Activated CD4-positive, CD25-positive, alpha-beta regulatory T cell treated with anti-CD3 and anti-CD28 coated beads, Interleukin-2, amount 50 U/mL, for 24 hours (primary cell): ENCODE measurements at regions not wholly inside any gene's neighbourhood (a gene's known extent, or its start where the extent isn't known, plus 50 kb on each side); places are given as distances from the start of the nearest gene placed in this dataset.
"Not testable (repeated sequence)": the region's sequence is repeated elsewhere in the genome, so short reads cannot be mapped to it uniquely, and the experiment has no call there.

ENCODE experiments used
- ATAC-seq, 2 donors: fragments of 150-1000 bp; cut with Tn5 transposase; one replicate each; pipeline ENCODE4 v1.10.0; 2021; ENCODE audit warnings: mild to moderate bottlenecking in 1 of 2, moderate library complexity in 1 of 2

DNA sequence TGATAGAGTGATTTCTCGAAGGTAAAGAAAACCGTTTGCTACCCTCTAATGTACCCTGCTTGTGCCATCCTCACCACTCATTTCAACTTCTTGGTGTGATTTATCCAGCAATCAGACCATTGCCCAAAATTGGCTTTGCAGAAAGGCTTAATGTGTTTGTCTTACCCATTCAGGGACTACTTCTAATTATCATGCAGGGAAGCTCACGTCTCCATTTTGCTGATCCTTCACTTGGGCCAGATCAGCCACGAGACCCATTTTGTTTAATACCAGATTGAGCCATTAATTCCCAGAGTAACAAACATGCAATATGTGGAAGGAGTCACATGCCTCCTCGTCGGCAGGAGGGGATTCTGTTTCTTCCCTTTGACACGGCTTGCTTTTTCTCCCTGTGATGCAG, 51.1 kb upstream of the CRY1 start:
- ATAC-seq, result no peak

DNA sequence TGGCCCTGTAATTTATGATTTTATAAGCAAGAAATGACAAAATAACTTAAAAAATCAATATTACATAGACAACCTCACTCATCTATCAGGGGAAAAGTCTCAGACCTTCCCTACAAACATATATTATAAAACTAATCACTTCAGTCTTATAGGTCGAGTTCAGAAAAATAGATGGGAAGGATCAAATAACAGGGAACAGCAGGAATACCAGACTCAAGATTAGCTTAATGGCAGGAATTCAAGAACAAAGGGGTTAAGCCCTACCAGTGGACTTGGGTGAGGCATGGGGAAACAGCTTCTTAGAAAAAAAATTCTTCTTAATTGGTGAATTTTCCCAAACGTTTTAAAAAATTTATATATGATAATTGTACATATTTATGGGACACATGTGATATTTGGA, 51.6 kb upstream of the CRY1 start:
- no peak for ATAC-seq

DNA sequence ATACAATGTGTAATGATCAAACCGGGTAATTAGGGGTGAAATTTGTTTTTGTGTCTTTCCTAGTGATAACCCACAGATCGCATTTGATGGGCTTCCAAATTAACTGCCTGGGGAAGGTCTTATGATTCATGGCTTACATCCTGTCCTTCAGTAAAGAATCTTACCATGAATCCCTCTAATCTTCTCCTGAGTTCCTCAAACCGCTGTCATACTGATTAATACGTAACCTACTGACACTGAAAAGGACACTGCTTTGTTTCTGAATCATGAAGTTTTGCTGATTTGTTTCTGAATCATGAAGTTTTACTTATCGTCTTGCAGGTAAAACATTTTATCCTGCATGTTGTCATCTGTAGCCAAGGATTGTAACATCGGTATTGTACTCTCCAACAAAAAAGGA, 52.0 kb upstream of the CRY1 start:
- no peak for ATAC-seq

DNA sequence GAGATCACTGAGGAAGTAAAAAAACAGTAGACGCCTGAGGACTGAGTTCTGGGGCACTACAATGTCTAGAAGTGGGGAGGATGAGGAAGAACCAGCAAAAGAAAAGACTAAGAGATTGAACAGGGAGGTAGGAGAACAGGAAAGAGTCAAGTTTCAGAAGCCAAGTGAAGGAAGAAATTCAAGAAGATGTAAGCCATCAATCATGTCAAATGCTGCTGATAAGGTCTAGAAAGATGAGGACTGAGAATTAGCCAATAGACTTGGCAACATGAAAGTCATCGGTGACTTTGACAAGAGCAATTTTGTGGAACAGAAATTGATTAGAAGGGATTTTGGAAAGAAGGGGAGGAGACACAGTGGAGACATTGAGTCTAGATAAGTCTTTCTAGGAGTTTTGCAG, 54.8 kb upstream of the CRY1 start:
- ATAC-seq, result no peak

DNA sequence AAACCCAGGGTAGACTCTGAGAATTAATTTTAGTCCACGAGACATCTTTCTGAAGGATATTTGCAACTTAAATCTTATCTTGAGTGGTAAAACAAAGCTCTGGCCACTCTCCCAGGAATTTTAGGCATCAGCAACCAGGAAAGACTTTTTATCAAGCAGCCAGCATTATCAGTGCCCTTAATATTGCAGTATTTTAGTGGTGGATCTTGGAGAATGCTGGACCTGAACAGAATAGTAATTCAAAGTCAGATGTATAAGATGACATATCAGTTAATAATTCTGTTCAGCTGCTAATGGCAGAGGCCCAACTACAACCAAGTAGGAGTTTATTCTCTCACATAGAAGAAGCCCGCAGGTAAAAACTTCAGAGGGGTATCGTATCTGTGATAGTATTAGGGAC, 59.0 kb upstream of the CRY1 start:
- ATAC-seq, result no peak

DNA sequence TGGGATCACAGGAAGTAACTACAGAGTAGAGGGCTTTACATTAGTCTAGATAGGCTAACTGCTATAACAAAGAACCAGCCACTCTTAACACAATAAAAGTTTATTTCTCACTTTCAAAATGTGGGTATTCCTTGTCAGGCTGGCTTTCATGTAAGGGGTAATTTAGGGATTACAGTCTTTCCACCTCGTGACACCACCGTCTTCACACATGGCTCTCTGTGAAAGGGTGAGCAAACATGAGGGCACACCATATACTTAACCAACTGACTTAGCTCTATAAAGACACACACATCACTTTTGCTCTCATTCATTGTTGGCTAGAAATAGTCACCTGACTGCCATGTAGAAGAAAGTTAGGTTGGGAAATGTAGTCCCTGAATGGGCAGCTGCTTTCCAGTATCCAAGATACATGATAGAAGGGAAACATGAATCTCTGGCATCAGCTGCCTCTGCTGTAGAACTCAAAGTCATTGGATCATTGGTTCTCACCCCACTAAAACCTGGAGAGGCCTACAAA, 66.1 kb upstream of the CRY1 start:
- ATAC-seq, result no peak

DNA sequence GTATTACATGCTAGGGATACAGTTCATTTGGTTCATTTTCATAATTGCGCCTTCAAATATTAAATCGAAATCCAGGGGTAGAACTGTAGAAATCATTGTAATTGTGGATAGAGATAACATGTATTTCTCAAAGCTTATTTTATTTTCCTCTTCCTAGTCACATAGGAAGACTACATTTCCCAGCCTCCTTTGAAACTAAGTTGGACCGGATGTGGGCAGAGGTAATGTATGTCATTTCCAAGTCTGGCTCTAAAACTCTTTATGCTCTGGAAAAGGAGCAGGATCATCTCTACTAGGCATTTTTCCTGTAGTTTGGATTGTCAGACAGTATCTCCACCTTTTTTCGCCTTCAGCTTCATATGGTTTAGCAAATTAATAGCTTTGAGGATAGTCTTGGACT, 70.1 kb upstream of the CRY1 start:
- ATAC-seq, result no peak

DNA sequence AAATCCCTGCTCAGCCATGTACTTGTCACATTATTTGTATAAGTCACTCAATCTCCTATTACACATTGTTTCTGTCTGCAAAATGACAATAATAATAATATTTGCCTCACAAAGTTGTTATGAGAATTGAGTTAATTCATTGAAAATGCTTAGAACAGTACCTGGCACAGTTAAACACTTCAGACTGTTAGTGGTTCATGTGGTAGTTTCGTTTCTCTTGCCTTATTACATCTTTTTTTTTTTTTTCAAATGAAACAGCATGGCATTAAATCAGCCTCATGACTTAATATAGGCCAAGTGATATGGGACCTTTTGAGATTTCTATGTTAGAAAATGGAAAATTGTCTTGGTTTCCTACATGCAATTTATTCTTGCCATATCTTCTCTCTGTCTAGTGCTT, 71.0 kb upstream of the CRY1 start:
- no peak for ATAC-seq

DNA sequence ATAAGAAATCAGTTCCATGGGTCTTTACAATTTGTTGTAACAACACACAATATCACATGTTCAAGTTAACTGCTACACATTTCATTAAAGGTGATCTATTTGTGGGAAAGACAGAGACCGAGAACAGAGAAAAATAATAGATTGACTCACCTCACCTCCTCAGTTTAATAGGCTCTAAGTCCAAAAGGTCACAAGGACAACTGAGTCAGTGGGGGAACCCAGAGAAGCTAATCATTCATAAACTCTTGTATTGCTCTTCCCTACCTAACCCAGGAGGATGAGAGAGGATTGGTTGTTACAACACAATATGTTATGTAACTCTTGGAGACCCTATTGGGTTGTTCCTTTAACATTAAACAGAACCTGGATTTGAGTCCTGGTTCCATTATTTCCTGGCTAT, 72.2 kb upstream of the CRY1 start:
- ATAC-seq, result peak in 1 of 2 donors; percentile 53

DNA sequence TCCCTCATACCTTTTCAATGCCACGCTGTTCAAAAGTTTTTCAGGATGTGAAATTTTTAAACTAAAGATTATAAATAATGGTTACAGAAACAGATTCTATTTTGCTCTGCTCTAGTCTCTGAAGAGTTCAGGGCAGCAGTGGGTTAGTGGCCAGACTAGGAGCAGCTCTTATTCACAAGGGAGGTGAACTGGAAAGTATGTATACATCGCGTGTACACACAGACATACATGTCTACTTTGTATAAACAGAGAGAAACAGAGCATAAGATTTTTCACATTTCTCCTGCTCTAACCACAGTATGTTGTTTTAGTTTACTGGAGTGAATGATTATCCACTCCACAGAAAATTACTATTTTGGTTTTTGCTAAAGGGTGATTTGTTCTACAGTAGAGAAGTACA, 74.4 kb upstream of the CRY1 start:
- no peak for ATAC-seq

DNA sequence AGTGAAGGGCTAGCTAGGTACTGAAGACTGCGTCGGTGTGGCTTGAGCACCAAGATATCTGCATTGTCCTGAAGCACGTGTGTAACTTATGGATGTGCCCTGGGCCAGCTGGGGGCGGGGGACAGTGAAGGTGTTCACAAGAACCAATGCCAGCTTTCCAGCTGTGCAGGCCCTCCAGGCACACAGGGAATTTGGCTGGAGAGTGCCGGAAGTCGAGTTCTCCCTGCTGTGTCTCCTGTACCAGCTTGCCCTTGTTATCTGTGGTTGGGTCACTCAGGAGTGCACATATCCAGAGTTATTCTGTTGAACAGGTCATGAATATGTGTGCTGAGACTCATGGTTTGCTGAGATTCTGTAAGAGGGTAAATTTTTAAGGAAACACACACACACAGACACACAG, 75.9 kb upstream of the CRY1 start:
- ATAC-seq, result no peak

DNA sequence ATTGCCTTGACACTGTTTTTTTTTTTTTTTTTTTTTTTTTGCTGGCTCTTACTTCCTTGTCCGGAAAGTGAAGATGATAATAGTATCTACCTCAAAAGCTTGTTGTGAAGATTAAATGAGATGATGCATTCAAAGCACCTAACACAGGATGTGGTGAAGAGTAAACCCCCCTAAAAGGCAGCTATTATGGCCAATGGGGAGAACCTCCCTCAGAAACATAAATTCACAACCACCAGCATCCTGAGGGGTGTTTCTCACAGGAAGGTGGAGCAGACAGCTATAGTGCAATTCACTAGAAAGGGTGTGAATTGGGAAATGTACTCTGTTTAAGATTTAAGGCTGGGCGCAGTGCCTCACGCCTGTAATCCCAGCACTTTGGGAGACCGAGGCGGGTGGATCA, 85.4 kb upstream of the CRY1 start:
- ATAC-seq, result no peak

DNA sequence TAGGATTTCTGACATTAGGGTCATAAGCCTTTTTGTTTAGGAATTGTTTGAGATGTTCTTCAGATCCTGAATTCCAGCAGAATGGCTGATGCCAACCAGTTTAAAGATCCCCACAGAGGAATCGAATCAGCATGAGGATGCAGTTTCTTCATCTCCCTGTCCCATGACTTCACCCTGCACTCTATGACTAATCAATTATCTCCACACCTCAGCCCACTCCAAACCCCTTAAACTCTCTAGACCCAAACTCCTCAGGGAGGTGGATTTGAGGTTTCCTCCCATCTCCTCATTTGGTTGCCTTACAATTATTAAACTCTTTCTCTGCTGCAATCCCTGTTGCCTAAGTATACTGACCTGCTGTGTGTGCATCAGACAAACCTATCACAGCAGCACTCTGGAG, 86.5 kb upstream of the CRY1 start:
- ATAC-seq, result no peak

DNA sequence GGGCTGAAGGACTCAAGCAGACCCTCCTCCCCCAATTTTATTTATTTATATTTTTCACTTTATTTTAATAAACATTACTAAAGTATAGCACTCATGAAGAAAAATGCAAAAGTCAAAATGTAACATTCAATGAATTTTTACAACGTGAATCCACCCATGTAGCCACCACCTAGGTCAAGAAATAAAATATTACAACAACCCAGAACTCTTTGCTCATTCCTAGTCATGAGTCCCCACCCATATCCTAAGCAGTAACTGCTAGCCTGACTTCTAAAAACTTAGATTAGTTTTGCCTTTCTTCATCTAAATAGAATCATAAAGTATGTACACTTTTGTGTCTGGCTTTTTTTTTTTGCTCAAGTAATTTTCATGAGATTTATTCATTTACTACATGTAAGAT, 86.9 kb upstream of the CRY1 start:
- ATAC-seq, result no peak

DNA sequence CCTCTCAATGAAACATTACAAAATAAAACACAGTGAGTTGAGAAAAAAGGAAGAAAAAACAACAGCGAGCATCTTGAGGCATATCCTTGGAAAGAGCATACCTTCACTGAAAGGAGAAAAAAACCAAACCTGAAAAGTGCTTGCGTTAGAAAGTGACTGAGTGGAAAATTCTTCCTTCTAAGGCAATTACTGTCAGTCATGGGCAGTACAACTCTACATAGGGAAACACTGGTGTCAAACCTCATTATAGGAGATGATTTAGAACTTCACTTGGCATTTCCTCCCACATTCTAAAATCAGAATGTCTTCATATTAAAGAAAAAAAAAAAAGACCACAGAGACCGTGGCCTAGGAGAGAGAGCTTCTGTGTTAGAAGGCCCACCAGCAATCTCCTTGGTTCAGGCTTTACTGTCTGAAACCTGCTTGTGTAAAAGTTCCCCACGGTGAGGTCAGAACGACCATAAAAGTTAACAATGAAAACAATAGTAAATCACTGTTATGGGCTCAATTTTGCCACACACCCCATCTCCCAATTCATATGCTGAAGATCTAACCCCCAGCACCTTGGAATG, 91.1 kb upstream of the CRY1 start:
- ATAC-seq, result no peak

DNA sequence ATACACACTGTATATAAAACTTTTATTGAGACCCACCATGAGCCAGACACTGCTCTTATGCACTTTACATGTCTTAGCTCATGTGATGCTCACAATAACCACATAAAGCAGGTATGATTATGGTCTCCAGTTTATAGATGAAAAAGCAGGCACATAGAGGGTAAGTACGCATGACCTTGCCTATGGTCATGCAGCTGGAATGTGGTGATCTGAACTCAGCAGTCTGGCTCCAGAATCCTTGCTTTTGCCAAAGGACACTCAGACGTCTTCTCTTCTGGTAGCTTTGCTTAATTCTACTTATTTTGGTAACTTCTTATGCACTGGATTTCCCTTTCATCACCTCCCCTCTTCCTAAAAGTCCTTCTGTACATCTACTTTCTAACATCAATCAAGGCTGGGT, 103.3 kb upstream of the CRY1 start:
- ATAC-seq, result no peak

DNA sequence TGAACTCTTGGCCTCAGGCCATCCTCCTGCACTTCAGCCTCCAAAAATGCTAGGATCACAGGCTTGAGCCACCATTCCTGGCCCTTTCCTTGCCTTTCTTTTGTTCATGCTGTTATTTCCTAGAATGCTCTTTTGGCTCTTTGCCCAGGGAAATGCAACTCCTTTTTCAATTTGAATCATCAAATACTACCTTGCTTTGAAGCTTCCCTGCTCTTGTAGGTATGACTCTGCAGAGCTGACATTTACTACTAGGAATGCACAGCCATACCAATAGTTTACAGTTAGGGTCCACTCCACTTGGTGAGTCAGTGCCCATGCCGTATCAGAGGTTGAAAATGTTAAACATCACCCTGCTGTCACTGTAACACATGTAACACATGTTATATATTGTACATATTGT, 107.0 kb upstream of the CRY1 start:
- peak in 1 of 2 donors; percentile 41 for ATAC-seq

DNA sequence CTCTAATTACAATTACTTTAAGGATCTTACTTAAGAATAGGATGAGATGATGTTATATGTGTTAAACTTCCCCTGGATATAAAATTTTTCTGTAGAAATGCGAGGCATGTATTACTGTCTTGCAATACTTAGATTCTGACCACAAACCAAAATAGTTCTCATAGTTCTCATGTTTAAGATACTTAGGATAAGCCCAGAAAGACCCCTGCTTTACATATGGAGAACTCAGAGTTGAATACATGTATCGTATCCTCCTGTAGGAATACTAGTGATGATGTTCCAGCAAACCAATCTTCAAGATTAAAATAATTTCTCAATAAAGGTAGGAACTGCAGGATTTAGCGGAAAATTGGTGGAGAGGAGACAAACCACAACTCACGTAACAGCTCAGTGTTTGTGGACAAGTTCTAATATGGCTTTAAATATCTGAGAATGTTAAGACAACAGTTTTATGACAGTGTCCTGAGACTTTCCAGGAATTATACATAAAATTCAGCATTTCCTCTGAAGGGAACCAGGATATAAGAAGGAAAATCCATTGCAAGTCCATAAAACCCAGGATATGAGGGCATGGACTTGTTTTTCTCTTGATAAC, 114.7 kb upstream of the CRY1 start:
- no peak for ATAC-seq

DNA sequence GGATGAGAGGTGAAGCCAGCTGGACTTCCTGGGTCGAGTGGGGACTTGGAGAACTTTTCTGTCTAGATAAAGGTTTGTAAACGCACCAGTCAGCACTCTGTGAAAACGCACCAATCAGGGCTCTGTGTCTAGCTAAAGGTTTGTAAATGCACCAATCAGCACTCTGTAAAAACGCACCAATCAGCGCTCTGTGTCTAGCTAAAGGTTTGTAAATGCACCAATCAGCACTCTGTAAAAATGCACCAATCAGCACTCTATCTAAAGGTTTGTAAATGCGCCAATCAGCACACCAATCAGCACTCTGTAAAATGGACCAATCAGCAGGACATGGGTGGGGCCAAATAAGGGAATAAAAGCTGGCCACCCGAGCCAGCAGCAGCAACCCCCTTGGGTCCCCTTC, 116.4 kb upstream of the CRY1 start:
- ATAC-seq, result not testable (repeated sequence)

DNA sequence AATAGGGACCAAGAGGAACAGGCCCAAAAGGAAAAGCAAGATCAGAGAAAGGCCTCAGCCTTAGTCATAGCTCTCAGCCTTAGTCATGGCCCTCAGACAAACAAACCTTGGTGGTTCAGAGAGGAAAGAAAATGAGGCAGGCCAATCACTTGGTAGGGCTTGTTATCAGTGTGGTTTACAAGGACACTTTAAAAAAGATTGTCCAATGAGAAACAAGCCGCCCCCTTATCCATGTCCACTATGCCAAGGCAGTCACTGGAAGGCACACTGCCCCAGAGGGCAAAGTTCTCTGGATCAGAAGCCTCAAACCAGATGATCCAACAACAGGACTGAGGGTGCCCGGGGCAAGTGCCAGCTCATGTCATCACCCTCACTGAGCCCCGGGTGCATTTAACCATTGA, 121.0 kb upstream of the CRY1 start:
- ATAC-seq, result peak in 1 of 2 donors; percentile 36

DNA sequence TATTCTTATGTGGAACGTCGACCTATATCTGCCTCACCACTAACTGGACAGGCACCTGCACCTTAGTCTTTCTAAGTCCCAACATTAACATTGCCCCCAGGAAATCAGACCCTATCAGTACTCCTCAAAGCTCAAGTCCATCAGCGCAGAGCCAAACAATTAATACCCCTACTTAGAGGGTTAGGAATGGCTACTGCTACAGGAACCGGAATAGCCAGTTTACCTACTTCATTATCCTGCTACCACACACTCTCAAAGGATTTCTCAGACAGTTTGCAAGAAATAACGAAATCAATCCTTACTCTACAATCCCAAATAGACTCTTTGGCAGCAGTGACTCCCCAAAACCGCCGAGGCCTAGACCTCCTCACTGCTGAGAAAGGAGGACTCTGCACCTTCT, 123.1 kb upstream of the CRY1 start:
- ATAC-seq, result not testable (repeated sequence)

DNA sequence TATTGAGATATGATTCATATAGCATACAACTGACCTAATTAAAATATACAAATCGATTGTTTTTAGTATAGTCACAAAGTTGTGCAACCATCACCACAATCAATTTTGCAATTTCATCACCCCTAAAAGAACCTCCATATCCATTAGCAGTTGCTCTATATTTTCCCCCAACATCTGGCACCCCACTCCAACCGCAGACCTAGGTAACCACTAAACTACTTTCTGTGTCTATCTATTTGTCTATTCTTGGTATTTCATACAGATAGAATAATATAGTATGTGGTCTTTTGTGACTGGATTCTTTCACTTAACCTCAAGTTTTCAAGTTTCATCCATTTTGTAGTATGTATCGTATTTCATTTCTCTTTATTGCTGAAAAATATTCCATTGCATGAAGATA, 126.0 kb upstream of the CRY1 start:
- ATAC-seq, result no peak

DNA sequence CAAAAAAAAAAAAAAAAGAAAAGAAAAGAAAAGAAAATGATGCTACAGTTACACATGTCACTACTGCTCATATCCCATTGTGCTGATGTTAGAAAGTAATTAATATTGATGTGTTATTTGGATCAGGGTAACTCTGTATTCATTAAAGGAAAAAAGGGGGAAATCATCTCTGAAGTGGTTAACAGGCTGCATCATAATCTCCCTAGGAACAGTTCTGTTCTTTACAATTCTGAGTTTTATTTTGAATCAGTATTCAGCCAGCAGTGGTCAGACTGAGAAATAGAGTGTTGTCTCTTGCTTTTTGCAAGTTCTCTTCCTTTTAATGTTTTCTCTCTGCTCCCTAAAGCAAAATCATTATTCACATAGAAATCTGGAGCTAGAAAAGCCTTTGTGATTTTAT, 128.6 kb upstream of the CRY1 start:
- ATAC-seq, result no peak

DNA sequence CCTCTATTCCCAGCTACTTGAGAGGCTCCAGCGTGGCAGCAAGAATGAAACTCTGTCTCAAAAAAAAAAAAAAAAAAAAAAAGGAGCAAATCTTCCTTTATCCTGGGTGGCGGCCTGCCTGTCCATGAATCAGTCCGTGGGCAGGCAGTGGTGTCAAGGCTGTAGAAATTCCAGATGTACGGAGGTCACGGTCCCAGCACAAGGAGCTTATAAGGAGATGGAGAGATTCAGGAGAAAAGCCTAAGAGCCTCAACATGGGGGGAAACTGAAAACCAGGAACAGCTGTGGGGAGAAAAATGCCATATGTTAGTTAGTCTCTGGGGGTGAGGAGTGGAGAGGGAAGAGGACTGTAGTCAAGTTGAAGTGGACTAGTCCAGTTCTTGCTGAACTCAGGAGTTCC, 130.5 kb upstream of the CRY1 start:
- ATAC-seq, result no peak

DNA sequence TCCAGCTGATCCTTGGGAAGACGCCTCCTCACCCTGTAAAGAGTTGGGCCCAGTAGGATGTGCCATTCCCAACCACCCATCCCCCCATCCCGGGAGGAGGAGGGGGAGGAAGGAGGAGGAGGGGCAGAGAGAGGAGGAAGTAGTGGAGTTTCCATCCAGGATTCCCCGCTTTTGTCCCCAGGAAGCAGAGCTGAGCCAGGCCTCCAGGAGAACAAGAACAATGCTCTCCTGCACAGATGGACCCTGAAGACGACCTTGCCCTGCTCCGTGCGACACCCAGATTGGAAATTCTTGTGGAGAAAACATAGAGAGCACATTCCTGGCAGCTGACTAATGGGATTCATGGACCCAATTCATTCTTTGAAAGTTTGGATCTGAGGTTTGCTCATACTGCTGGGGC, 132.3 kb upstream of the CRY1 start:
- ATAC-seq, result no peak
